ENCODE measurements at regions not wholly inside any gene's neighbourhood (a gene's known extent, or its start where the extent isn't known, plus 50 kb on each side); places are given as distances from the start of the nearest gene placed in this dataset.

GRCh38 chr10:64374346-64374745, 853.1 kb downstream of the REEP3 start (continued):
- TF ChIP-seq, protein P1, sequence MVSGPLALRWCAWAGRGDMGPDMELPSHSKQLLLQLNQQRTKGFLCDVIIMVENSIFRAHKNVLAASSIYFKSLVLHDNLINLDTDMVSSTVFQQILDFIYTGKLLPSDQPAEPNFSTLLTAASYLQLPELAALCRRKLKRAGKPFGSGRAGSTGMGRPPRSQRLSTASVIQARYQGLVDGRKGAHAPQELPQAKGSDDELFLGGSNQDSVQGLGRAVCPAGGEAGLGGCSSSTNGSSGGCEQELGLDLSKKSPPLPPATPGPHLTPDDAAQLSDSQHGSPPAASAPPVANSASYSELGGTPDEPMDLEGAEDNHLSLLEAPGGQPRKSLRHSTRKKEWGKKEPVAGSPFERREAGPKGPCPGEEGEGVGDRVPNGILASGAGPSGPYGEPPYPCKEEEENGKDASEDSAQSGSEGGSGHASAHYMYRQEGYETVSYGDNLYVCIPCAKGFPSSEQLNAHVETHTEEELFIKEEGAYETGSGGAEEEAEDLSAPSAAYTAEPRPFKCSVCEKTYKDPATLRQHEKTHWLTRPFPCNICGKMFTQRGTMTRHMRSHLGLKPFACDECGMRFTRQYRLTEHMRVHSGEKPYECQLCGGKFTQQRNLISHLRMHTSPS (CRISPR knock-in tag; IDR thresholded peaks at IDR 0.05; ENCODE audit: low read depth), result no peak
- TF ChIP-seq MEF2D (CRISPR knock-in tag; IDR thresholded peaks at IDR 0.05) (no peak), ZNF558 (CRISPR knock-in tag; IDR thresholded peaks at IDR 0.05; ENCODE audit: borderline replicate concordance) (no peak), XRCC5 (optimal IDR thresholded peaks at IDR 0.05; ENCODE audit: low read length) (no peak)
- TF ChIP-seq, protein P2, sequence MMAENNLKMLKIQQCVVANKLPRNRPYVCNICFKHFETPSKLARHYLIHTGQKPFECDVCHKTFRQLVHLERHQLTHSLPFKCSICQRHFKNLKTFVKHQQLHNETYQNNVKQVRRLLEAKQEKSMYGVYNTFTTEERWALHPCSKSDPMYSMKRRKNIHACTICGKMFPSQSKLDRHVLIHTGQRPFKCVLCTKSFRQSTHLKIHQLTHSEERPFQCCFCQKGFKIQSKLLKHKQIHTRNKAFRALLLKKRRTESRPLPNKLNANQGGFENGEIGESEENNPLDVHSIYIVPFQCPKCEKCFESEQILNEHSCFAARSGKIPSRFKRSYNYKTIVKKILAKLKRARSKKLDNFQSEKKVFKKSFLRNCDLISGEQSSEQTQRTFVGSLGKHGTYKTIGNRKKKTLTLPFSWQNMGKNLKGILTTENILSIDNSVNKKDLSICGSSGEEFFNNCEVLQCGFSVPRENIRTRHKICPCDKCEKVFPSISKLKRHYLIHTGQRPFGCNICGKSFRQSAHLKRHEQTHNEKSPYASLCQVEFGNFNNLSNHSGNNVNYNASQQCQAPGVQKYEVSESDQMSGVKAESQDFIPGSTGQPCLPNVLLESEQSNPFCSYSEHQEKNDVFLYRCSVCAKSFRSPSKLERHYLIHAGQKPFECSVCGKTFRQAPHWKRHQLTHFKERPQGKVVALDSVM (CRISPR knock-in tag; IDR thresholded peaks at IDR 0.05), result no peak

DNA sequence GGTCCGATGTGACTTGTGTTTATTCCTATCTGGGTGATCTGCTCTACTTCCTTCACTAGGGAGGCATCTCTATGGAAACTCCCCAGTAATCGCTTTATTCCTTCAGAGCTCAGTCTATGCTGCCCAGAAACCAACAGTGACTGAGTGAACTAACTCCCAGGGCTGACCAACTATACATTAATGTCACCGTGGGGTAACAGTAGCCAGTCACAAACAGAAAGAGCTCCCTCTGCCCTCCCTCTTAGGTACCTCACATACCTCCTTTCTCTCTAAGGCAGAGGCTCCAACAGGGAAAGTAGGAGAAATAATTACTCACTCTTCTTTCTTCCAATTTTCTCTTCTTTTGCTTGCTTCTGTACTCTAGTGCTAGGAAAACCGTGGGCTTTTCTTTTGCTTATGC, 855.0 kb downstream of the REEP3 start:
- H3K4me2 ChIP-seq (ENCODE audit: low read depth, low read length), result no peak overlapping the region
- no peak overlapping the region for H3K27ac ChIP-seq (ENCODE audit: extremely low read length, insufficient read depth, low read length)
- POLR2A ChIA-PET, result no interaction called here
- no peak overlapping the region for H2AFZ ChIP-seq (ENCODE audit: low read length)
- BruUV-seq (replicated peaks), result no TSS peak
- no peak for DNase-seq (ENCODE audit: low spot score)
- H3K4me1 ChIP-seq (ENCODE audit: insufficient read depth, low read length), result peaks cover 4% of the 10 kb centered on the region
- TF ChIP-seq STAG1 (CRISPR knock-in tag; IDR thresholded peaks at IDR 0.05) (peak; percentile 32; the same call in 1 of the 2 replicates), ZNF615 (CRISPR knock-in tag; IDR thresholded peaks at IDR 0.05; ENCODE audit: borderline replicate concordance) (no peak), CTCF (CRISPR knock-in tag; IDR thresholded peaks at IDR 0.05) (peak; percentile 30), SMC3 (IDR thresholded peaks at IDR 0.05; ENCODE audit: low read length) (peak; percentile 10; the same call in 1 of the 2 replicates), ZBTB1 (CRISPR knock-in tag; IDR thresholded peaks at IDR 0.05; ENCODE audit: borderline replicate concordance) (no peak), PAF1 (CRISPR knock-in tag; IDR thresholded peaks at IDR 0.05) (no peak), ZNF549 (CRISPR knock-in tag; IDR thresholded peaks at IDR 0.05) (no peak), HNRNPH1 (optimal IDR thresholded peaks at IDR 0.05; ENCODE audit: low read depth, low read length) (no peak), ZFP41 (CRISPR knock-in tag; IDR thresholded peaks at IDR 0.05; ENCODE audit: borderline replicate concordance) (no peak), ZMYM4 (CRISPR knock-in tag; IDR thresholded peaks at IDR 0.05) (no peak), ZNF556 (CRISPR knock-in tag; IDR thresholded peaks at IDR 0.05; ENCODE audit: borderline replicate concordance) (no peak), FOXO1 (CRISPR knock-in tag; IDR thresholded peaks at IDR 0.05) (no peak)
- H3K4me3 ChIP-seq (replicated peaks in 1 of 3; ENCODE audit: insufficient read depth in 1 of 3, low read depth in 2 of 3, low read length in 3 of 3), result no peak overlapping the region
- H3K9ac ChIP-seq (ENCODE audit: insufficient read depth, low read depth, low read length), result no peak overlapping the region
- CTCF ChIA-PET (ENCODE audit: low intra/inter-chr PET ratio, low total read pairs), result no interaction called here
- H4K20me1 ChIP-seq (ENCODE audit: insufficient read depth, low read length), result no peaks in the 10 kb centered on the region
- in situ Hi-C loops (cut with HindIII; ENCODE audit: extremely low pct_ligation_motif_present, low pct_unique_long_range_greater_than_20kb), result no loop called here
- H3K36me3 ChIP-seq (replicated peaks in 1 of 2; ENCODE audit: control insufficient read depth in 1 of 2, insufficient read depth in 2 of 2, low read length in 2 of 2), result no peaks in the 10 kb centered on the region
- H3K27me3 ChIP-seq (ENCODE audit: control insufficient read depth in 1 of 2, insufficient read depth in 2 of 2, low read length in 2 of 2), result no peaks in the 10 kb centered on the region
- FAIRE-seq, result no peak
- no peaks in the 10 kb centered on the region for H3K79me2 ChIP-seq (ENCODE audit: insufficient read depth, low read length)
- no peaks in the 10 kb centered on the region for H3K9me3 ChIP-seq (ENCODE audit: low read length)
- 22% methylated on average over 4 of the region's 4 CpGs for WGBS (ENCODE audit: low lambda C conversion rate)
- peak; percentile 86 for ATAC-seq
- intact Hi-C loops (cut with micrococcal nuclease; ENCODE audit: unreplicated experiment), result no loop called here

Data from HepG2 (cell line).